GM21447 (cell line): ENCODE measurements at regions not wholly inside any gene's neighbourhood (a gene's known extent, or its start where the extent isn't known, plus 50 kb on each side); places are given as distances from the start of the nearest gene placed in this dataset.
"Not testable (repeated sequence)": the region's sequence is repeated elsewhere in the genome, so short reads cannot be mapped to it uniquely, and the experiment has no call there.

ENCODE experiments used
- ATAC-seq: cut with Tn5 transposase; IDR thresholded peaks from one replicate; pipeline ENCODE4 v1.9.1; 2021; ENCODE audit not compliant: unreplicated experiment

- no peak for ATAC-seq
These were observed 50.3 kb upstream of the OSBPL11 start for GRCh38 chr3:125645616-125646015.

- ATAC-seq: no peak
These were observed 51.3 kb upstream of the OSBPL11 start for GRCh38 chr3:125646581-125646980.

DNA sequence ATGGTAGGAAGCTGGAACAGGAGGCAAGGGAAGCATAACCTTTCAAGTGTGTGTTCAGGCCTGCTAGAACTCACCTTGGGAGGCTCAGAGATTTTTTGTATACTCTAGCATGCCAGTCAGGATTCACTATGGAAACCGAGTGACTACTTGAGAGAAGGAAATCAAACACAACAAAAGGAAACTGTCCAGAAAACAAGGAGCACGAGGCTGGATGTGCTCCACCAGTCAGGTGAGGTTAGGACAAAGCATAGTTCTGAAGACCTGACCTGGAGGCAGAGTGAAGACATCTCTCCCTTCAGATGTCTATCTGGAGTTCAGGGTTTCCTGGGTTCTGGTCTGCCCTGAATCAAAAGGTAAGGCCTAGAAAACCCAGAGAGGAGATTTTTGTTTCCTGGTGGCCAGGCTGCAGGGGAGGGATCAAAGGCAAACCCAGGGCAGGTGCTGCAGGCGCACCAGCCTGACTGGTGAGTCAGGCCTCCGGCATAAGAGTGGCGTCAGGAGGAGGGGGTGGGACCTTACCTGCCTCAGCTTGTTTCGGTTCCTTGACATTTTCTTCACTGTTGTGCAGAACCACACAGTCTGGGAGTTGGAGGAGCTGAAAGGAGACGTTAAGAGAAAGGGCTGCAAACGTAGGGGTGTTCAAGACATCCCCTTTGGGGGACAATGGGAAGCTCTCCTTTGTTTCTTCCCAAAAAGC is 52.2 kb upstream of the OSBPL11 start:
- no peak for ATAC-seq

DNA sequence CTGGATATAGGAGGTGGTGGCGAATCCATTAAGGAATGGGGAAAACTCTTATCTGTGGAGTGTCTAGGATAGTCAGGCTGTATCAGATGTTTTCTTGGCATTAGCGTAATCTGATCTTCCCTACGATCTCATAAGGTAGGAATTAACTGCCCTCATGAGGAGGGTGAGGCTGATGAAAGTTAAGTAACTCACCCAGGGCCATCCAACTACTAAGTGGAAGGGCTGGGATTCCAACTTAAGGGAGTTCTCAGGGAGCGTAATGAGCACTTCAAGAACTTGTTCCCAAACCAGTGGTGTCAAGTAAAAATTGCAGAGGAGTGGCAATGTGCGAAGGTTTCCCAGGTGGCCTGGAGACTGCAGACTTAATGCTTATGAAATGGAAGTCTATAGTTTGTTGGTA is 55.9 kb upstream of the OSBPL11 start:
- ATAC-seq: no peak

DNA sequence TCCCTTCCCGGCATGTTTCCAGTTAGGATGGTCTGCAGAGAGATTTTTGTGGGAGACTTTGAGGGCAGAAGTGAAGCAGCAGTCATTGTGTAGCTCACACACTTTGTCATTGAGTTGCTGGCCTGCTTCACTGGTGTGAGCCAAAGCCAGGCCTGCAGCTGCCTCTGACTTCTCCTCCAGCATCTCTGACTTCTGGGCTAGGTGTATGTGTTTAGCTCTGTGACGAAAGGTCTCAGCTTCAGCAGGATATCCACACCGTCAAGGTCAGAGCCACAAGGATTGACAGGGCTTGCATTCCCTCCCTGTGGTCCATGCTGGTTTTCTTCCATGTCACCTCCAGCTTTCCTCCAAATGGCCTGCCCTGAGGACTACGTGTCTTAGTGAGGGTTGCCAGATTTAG is 57.1 kb upstream of the OSBPL11 start:
- ATAC-seq: no peak

GRCh38 chr3:125654526-125654925 is 59.2 kb upstream of the OSBPL11 start:
- no peak for ATAC-seq

- ATAC-seq: no peak
These were observed 67.4 kb upstream of the OSBPL11 start for GRCh38 chr3:125662675-125663074.

DNA sequence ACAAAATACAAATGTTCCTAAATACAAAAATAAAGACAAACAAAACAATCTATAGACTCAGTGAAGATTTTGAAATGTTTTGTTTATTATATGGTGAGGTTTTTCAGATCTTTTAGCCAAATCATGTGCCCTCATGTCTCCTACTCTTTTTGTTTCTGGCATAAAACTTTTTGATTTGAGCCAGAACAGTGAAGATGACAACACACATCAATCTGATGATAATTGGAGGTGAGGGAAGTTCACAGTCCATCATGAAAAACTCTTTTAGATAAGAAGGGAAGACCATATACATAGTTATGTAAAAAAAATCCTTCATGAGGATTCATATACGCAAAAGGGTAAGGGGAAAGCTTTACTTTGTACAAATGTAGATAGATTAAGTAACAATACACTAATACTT is 75.1 kb upstream of the OSBPL11 start:
- no peak for ATAC-seq

DNA sequence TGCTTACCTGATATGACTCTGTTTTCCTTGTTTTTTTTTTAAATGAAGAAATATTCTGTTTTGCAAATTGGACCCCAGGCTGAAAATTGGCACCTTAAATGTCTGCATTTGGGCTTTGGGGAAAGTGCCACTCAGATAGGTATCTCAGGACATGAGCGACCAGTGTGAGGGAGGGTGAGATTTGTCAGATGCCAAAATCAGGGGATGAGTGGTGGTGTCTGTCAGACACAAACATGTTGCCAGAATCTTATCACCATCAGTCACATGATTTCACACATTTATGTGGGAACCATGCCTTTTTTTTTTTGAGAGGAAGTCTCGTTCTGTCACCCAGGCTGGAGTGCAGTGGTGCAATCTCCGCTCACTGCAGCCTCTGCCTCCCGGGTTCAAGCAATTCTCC is 75.6 kb upstream of the OSBPL11 start:
- ATAC-seq: no peak

DNA sequence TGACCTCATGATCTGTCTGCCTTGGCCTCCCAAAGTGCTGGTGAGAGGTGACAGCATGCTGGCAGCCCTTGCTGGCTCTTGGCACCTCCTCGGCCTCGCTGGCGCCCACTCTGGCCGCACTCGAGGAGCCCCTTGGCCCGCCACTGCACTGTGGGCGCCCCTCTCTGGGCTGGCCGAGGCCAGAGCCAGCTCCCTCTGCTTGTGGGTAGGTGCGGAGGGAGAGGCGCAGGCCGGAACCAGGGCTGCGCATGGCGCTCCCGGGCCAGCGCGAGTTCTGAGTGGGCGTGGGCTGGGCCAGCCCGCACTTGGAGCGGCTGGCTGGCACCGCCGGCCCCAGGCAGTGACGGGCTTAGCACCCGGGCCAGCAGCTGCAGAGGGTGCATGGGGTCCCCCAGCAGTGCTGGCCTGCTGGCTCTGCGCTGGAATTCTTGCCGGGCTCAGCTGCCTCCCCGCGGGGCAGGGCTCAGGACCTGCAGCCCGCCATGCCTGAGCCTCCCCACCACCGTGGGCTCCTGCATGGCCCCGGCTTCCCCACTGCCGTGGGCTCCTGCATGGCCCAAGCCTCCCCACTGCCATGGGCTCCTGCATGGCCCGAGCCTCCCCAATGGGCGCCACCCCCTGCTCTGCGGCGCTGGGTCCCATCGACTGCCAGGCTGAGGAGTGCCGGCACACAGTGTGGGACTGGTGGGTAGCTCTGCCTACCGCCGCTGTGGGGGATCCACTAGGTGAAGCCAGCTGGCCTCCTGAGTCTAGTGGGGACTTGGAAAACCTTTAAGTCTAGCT is 76.4 kb upstream of the OSBPL11 start:
- ATAC-seq: no peak

DNA sequence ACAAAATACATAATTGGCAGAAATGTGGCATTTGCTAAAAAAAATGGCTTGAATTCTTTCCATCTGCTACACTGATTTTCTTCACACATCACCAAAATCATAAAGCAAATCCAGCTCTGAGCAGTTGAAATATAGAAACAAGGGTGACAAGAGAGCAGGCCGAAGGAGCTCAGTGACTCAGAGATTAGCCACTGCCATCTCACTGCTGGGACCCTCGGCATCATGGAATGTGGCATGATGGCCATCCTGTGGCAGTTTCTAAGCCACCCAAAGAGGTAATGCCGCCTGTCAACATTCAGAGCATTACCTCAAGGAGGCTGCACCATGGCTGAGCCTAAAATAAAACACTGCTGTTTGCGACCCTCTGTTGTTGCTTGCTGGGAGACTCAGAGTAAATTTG is 80.5 kb upstream of the OSBPL11 start:
- ATAC-seq: no peak

- no peak for ATAC-seq
These were observed 84.0 kb upstream of the OSBPL11 start for GRCh38 chr3:125679258-125679657.

- ATAC-seq: no peak
These were observed 85.8 kb upstream of the OSBPL11 start for GRCh38 chr3:125681146-125681545.

DNA sequence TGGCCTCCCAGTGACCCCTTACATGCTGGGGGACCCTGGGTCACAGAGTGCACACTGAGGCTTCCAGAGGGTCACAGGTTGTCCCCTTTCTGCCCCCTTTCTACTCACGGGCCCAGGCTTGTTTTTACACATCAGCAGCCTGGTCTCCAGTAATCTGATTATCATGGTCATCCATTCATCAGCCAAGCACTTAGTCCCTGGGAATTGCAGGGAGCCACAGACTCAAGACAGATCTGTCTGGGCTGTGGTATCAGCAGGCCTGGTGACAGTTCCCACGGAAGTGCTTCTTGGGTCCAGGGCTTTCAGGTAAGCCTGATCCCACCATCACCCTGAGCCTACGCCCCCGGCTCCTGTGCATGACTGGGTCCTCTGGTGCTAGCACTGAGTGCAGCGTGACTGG is 86.6 kb upstream of the OSBPL11 start:
- not testable (repeated sequence) for ATAC-seq

GRCh38 chr3:125682610-125683009 is 87.3 kb upstream of the OSBPL11 start:
- not testable (repeated sequence) for ATAC-seq

DNA sequence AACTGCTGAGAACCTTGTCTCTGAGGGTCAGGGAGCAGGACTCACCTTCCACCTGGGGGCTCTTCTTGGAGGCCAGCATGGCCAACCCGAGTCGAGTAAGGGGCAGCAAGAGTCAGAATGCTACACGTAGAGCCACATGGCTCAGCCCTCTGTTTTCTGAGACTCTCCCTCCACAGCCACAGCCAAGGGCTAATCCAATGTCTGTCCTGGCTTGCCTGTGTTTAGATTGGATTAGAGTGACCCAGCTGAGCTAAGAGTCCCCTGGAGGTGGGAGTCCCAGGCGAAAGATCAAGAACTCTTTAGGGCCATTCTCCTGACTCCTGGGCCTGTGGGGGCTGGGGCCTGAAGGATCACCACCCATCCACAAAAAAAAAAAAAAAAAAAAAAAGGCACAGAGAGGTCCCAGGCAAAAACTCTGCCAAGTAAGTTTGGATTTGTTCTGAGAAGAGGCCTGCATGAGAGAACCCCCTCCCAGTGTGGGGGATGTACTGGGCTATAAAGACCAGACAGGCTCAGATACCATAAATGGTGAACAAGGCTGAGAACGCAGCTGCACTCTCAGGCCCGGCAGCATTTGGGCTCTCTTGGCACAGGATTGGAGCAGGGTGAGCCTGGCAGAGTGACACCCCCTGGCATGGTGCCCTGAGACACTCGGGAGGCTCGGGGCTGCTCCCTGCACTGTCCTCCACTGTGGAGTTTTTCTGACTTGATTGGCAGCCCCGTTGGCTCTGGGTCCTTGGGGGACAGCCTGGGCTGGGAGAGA is 88.0 kb upstream of the OSBPL11 start:
- no peak for ATAC-seq

DNA sequence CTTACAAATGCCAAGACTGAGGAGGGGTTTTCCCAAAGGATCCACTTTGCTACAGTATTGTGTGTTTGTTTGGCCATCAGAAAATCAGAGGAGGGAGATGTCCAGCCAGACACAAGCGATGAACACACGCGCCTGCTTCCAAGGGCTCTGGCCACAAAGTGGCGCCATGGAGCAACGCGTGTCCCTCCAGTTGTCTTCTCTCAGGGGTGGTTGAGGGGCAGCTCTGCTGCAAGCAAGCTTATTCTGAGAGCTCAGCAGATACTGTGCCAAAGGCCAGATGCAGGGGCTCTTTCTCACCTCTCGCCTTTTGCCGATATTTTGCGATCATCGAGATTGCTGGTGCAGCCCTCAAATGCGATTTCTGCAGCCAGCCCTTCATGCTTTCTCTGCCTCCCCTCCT is 88.9 kb upstream of the OSBPL11 start:
- ATAC-seq: no peak

- ATAC-seq: not testable (repeated sequence)
These were observed 90.4 kb upstream of the OSBPL11 start for GRCh38 chr3:125685741-125686140.

- no peak for ATAC-seq
These were observed 97.1 kb upstream of the OSBPL11 start for GRCh38 chr3:125692361-125692760.

DNA sequence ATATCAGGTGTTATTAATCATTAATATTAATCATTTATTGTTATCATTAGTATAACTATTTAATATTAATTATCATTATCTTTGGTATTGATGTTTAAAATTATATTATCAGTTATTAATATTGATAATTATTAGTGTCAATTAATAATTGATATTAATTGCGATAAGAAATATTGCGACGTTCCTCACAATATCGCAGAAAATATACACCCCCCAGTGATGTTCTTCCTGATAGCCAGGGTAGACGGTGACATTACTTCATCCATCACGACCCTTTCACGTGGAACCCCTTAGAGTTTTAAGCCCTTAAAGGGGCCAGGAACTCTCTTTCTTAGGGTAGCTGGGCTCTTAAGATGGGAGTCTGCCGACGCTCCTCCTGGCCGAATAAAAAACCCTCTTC is 98.6 kb upstream of the OSBPL11 start:
- no peak for ATAC-seq

DNA sequence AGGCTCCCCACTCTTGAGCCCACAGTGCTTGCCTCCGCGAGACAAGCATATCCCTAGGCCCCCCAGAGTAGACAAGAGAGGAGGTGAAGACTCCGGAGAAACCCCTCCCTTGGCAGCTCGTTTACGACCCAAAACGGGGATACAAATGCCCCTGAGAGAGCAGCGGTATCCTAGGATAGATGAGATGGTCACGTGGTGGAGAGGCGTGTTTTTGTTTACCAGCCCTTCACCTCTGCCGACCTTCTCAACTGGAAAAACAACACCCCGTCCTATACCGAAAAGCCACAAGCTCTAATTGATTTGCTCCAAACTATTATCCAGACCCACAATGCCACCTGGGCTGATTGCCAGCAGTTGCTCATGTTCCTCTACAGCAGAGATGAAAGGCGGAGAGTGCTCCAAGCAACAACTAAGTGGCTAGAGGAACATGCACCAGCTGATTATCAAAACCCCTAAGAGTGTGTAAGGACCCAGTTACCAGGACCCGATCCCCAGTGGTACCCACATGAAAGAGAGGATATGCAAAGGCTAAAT is 99.5 kb upstream of the OSBPL11 start:
- no peak for ATAC-seq

GRCh38 chr3:125695688-125696087 is 100.4 kb upstream of the OSBPL11 start:
- ATAC-seq: no peak
